H1 (cell line): ENCODE measurements at regions not wholly inside any gene's neighbourhood (a gene's known extent, or its start where the extent isn't known, plus 50 kb on each side); places are given as distances from the start of the nearest gene placed in this dataset.

Experiments
- CTCF ChIP-seq, 3 experiments: IDR thresholded peaks; 1 replicate in 2 of 3; 2 replicates in 1 of 3; pipeline versions ENCODE4 v1.5.1 to v1.6.1; 2011; ENCODE audit warnings: low read length in 3 of 3, mild to moderate bottlenecking in 3 of 3, inconsistent platforms in 2 of 3, low read depth in 1 of 3, moderate library complexity in 1 of 3; ENCODE audit not compliant: insufficient read depth in 1 of 3; ENCODE audit errors: control extremely low read depth in 1 of 3
- EZH2 ChIP-seq: fragments of 200-600 bp; sonication (generic); IDR thresholded peaks from 2 replicates; pipeline ENCODE4 v1.7.1; 2012; ENCODE audit warnings: low read depth, mild to moderate bottlenecking, moderate library complexity, low read length, inconsistent platforms; ENCODE audit not compliant: severe bottlenecking
- GABPA ChIP-seq: IDR thresholded peaks from 2 replicates; pipeline ENCODE4 v1.6.1; 2011; ENCODE audit warnings: mild to moderate bottlenecking, low read length, moderate library complexity, borderline replicate concordance; ENCODE audit not compliant: insufficient read depth
- HDAC6 ChIP-seq: IDR thresholded peaks from one replicate; pipeline ENCODE4 v1.7.1; 2012; ENCODE audit warnings: low read depth, mild to moderate bottlenecking, inconsistent platforms, low read length, moderate library complexity
- NANOG ChIP-seq: IDR thresholded peaks from 2 replicates; pipeline ENCODE4 v1.6.1; 2011; ENCODE audit warnings: low read length, low read depth, mild to moderate bottlenecking, inconsistent platforms; ENCODE audit not compliant: insufficient read depth, poor library complexity, severe bottlenecking
- POLR2AphosphoS5 ChIP-seq: IDR thresholded peaks from 2 replicates; pipeline ENCODE4 v1.6.1; 2011; ENCODE audit warnings: low read depth, low read length
- RAD21 ChIP-seq, 2 experiments: IDR thresholded peaks in 1 of 2; conservative IDR thresholded peaks in 1 of 2; 2 replicates each; pipeline ENCODE4 v1.6.1; 2011; ENCODE audit warnings: low read depth in 2 of 2, low read length in 2 of 2, improper control_type of control experiment in 1 of 2, inconsistent platforms in 1 of 2, mild to moderate bottlenecking in 1 of 2, moderate library complexity in 1 of 2
- RBBP5 ChIP-seq: IDR thresholded peaks from 2 replicates; pipeline ENCODE4 v1.7.1; 2012; ENCODE audit warnings: low read depth, mild to moderate bottlenecking, inconsistent platforms, low read length, moderate library complexity, borderline replicate concordance
- SUZ12 ChIP-seq: fragments of 200-600 bp; sonication (generic); IDR thresholded peaks from 2 replicates; pipeline ENCODE4 v1.6.1; 2012; ENCODE audit warnings: mild to moderate bottlenecking, inconsistent platforms, low read length, moderate library complexity, mixed read lengths
- TAF1 ChIP-seq: IDR thresholded peaks from 2 replicates; pipeline ENCODE4 v1.6.1; 2011; ENCODE audit warnings: mild to moderate bottlenecking, low read depth, low read length
- TEAD4 ChIP-seq: IDR thresholded peaks from 2 replicates; pipeline ENCODE4 v1.6.1; 2012; ENCODE audit warnings: low read depth, low read length, inconsistent platforms, mixed read lengths

GRCh38 chr6:139891471-139891870, 517.0 kb upstream of the CITED2 start:
- TF ChIP-seq HDAC6 (no peak), TEAD4 (no peak), EZH2 (no peak), CTCF (IDR thresholded peaks at IDR 0.05; ENCODE audit: control extremely low read depth in 1 of 3, insufficient read depth in 1 of 3, low read depth in 1 of 3, low read length in 3 of 3) (no peak), TAF1 (no peak), RAD21 (IDR thresholded peaks at IDR 0.05 in 1 of 2, conservative IDR thresholded peaks at IDR 0.05 in 1 of 2; ENCODE audit: low read depth in 2 of 2, low read length in 2 of 2) (no peak), GABPA (no peak), SUZ12 (no peak), RBBP5 (no peak), POLR2AphosphoS5 (no peak), NANOG (no peak)
